VCaP (cell line): ENCODE measurements at regions not wholly inside any gene's neighbourhood (a gene's known extent, or its start where the extent isn't known, plus 50 kb on each side); places are given as distances from the start of the nearest gene placed in this dataset.
"Not testable (repeated sequence)": the region's sequence is repeated elsewhere in the genome, so short reads cannot be mapped to it uniquely, and the experiment has no call there.

ENCODE experiments used
- H3K27ac ChIP-seq: fragments of 450-650 bp; 2 replicates; pipeline ENCODE4 v1.5.1; 2017
- CTCF ChIP-seq: fragments of 450-650 bp; conservative IDR thresholded peaks from 2 replicates; pipeline ENCODE4 v1.5.1; 2017; ENCODE audit warnings: mild to moderate bottlenecking, moderate library complexity

DNA sequence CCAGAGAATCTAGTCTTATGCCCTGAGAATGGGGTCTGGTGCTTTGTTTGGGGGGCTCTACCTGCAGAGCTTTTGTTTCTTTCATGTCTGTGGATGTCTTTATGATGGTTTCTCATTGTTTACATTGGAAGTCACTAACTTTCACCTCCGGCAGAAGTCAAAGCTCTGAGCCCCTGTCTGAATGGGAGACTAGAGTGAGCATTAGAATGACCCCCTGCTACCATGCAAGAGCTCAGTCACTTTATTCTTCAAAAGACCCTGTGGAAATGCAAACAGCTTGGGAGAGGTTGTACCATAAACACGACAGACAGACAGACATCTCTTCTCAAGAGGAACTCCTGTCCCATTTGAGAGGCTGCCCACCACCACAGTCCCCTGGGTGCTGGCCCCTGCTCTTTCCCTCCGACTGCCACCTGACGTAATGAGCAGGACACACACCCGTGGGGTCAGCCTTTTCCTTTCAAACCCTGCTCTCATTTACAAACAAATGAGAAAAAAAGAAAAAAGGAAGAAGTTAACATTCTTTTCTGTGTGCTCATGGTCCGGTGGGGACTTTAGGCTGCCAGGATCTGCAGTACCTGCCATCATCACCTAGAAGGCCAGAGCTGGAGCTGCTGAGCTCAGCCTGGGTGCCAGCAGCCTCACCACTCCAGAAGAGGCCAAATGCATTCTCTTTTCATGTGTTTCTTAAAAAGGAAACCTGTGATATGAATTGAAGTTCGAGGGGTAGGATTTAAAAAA lies 91.6 kb downstream of the FZD1 start:
- no peak for TF ChIP-seq CTCF
- H3K27ac ChIP-seq, result no peak overlapping the region

- TF ChIP-seq CTCF, result no peak
- H3K27ac ChIP-seq, result no peak overlapping the region
Observed at GRCh38 chr7:91356915-91357314, 92.7 kb downstream of the FZD1 start.

DNA sequence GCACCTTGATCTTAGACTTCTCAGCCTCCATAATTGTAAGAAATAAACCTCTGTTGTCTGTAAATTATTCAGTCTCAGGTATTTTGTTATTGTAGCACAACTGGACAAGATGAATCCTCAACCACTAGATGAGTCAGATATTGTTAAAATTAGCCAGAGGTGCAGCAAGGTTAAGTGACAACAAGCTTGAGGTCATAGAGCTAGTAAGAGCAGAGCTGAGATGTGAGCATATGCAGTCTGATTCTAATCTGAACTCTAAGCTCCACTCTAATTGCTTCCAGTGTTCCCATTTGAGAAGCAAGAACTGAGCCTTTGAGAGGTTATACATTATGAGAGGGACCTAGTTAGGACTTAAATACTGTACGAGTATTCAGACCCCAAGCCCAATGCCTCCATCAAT lies 93.1 kb downstream of the FZD1 start:
- no peak for TF ChIP-seq CTCF
- peak overlapping the region; percentile 53 for H3K27ac ChIP-seq

- TF ChIP-seq CTCF, result no peak
- peak overlapping the region; percentile 53 for H3K27ac ChIP-seq
Observed at GRCh38 chr7:91357901-91358300, 93.7 kb downstream of the FZD1 start.

DNA sequence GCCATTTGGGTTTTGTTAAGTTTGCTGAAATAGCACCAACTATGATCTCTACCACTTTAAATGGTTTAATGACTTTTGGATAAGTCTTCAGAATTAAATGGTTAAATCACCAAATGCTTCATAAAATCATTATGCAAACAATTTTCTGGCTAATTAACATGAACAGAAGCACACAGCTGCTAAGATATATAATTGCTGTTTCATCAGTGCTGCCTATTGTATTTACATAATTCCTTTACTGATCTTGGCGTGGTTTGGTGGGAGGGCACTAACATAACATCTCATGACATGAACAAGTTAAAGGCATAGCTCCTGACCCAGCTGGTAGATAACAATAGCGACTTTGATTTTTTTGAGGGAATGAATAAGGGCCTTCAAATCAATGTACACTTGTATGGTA lies 94.1 kb downstream of the FZD1 start:
- TF ChIP-seq CTCF, result no peak
- H3K27ac ChIP-seq, result peak overlapping the region; percentile 53

- not testable (repeated sequence) for H3K27ac ChIP-seq
Observed at GRCh38 chr7:91365097-91365496, 100.9 kb downstream of the FZD1 start.

- TF ChIP-seq CTCF, result no peak
- H3K27ac ChIP-seq, result no peak overlapping the region
Observed at GRCh38 chr7:91366091-91366490, 101.9 kb downstream of the FZD1 start.

GRCh38 chr7:91367812-91368578 lies 103.8 kb downstream of the FZD1 start:
- TF ChIP-seq CTCF, result no peak
- no peak overlapping the region for H3K27ac ChIP-seq
